ENCODE measurements at regions not wholly inside any gene's neighbourhood (a gene's known extent, or its start where the extent isn't known, plus 50 kb on each side); places are given as distances from the start of the nearest gene placed in this dataset.

- TF ChIP-seq ZNF710 (CRISPR knock-in tag; IDR thresholded peaks at IDR 0.05; ENCODE audit: borderline replicate concordance) (no peak), ZNF142 (CRISPR knock-in tag; IDR thresholded peaks at IDR 0.05) (no peak), PAF1 (CRISPR knock-in tag; IDR thresholded peaks at IDR 0.05) (no peak), SNAPC2 (CRISPR knock-in tag; IDR thresholded peaks at IDR 0.05) (0 out of 2 replicates have a peak, but pooled peaks have one; percentile 1), DNMT1 (CRISPR knock-in tag; IDR thresholded peaks at IDR 0.05) (peak; percentile 29), FOSL2 (CRISPR knock-in tag; IDR thresholded peaks at IDR 0.05) (peak; percentile 78), ZNF83 (CRISPR knock-in tag; IDR thresholded peaks at IDR 0.05; ENCODE audit: borderline replicate concordance) (0 out of 2 replicates have a peak, but pooled peaks have one; percentile 76), SP4 (CRISPR knock-in tag; IDR thresholded peaks at IDR 0.05) (peak; percentile 76; the same call in 1 of the 2 replicates), ZNF343 (CRISPR knock-in tag; IDR thresholded peaks at IDR 0.05) (no peak), TSC22D2 (CRISPR knock-in tag; IDR thresholded peaks at IDR 0.05; ENCODE audit: borderline replicate concordance) (peak; percentile 82; the same call in 1 of the 2 replicates), ZSCAN21 (CRISPR knock-in tag; IDR thresholded peaks at IDR 0.05; ENCODE audit: borderline replicate concordance) (peak; percentile 62), ATAD3A (CRISPR knock-in tag; IDR thresholded peaks at IDR 0.05) (no peak), ZNF724P (CRISPR knock-in tag; IDR thresholded peaks at IDR 0.05; ENCODE audit: borderline replicate concordance) (no peak)
- TF ChIP-seq, protein P1, sequence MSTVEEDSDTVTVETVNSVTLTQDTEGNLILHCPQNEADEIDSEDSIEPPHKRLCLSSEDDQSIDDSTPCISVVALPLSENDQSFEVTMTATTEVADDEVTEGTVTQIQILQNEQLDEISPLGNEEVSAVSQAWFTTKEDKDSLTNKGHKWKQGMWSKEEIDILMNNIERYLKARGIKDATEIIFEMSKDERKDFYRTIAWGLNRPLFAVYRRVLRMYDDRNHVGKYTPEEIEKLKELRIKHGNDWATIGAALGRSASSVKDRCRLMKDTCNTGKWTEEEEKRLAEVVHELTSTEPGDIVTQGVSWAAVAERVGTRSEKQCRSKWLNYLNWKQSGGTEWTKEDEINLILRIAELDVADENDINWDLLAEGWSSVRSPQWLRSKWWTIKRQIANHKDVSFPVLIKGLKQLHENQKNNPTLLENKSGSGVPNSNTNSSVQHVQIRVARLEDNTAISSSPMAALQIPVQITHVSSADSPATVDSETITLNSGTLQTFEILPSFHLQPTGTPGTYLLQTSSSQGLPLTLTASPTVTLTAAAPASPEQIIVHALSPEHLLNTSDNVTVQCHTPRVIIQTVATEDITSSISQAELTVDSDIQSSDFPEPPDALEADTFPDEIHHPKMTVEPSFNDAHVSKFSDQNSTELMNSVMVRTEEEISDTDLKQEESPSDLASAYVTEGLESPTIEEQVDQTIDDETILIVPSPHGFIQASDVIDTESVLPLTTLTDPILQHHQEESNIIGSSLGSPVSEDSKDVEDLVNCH (CRISPR knock-in tag; IDR thresholded peaks at IDR 0.05), result no peak
- TF ChIP-seq, protein P2, sequence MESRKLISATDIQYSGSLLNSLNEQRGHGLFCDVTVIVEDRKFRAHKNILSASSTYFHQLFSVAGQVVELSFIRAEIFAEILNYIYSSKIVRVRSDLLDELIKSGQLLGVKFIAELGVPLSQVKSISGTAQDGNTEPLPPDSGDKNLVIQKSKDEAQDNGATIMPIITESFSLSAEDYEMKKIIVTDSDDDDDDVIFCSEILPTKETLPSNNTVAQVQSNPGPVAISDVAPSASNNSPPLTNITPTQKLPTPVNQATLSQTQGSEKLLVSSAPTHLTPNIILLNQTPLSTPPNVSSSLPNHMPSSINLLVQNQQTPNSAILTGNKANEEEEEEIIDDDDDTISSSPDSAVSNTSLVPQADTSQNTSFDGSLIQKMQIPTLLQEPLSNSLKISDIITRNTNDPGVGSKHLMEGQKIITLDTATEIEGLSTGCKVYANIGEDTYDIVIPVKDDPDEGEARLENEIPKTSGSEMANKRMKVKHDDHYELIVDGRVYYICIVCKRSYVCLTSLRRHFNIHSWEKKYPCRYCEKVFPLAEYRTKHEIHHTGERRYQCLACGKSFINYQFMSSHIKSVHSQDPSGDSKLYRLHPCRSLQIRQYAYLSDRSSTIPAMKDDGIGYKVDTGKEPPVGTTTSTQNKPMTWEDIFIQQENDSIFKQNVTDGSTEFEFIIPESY (CRISPR knock-in tag; IDR thresholded peaks at IDR 0.05), result peak; percentile 59; the same call in 1 of the 2 replicates
Measured at GRCh38 chr6:43953794-43954310, 173.4 kb downstream of the MRPL14 start (continued).
